Effector memory CD8-positive, alpha-beta T cell (primary cell): ENCODE measurements at regions not wholly inside any gene's neighbourhood (a gene's known extent, or its start where the extent isn't known, plus 50 kb on each side); places are given as distances from the start of the nearest gene placed in this dataset.
"Not testable (repeated sequence)": the region's sequence is repeated elsewhere in the genome, so short reads cannot be mapped to it uniquely, and the experiment has no call there.

Experiments used
- ATAC-seq: fragments of 150-1000 bp; cut with Tn5 transposase; replicated peaks from 2 replicates; pipeline ENCODE4 v1.10.0; 2021; ENCODE audit warnings: mild to moderate bottlenecking, moderate library complexity
- DNase-seq, 3 experiments: peaks; one replicate each; pipeline ENCODE4 v3.0.0; 2021
- H3K27ac Mint-ChIP-seq, 2 donors: one replicate each; pipeline ENCODE4 v1.8.0; 2022; ENCODE audit warnings: mild to moderate bottlenecking in 2 of 2, mixed read lengths in 2 of 2, moderate library complexity in 2 of 2
- H3K27me3 Mint-ChIP-seq, 2 donors: one replicate each; pipeline ENCODE4 v1.8.0; 2022; ENCODE audit warnings: mixed read lengths in 2 of 2
- H3K36me3 Mint-ChIP-seq: one replicate; pipeline ENCODE4 v1.8.0; 2022; ENCODE audit warnings: mild to moderate bottlenecking, moderate library complexity, mixed read lengths; ENCODE audit not compliant: insufficient read depth
- H3K4me1 Mint-ChIP-seq, 2 donors: one replicate each; pipeline ENCODE4 v1.8.0; 2022; ENCODE audit warnings: low read depth in 2 of 2, mixed read lengths in 2 of 2
- H3K4me3 Mint-ChIP-seq, 2 donors: one replicate each; pipeline ENCODE4 v1.8.0; 2022; ENCODE audit warnings: mild to moderate bottlenecking in 2 of 2, mixed read lengths in 2 of 2, moderate library complexity in 2 of 2
- H3K9me3 Mint-ChIP-seq, 2 donors: one replicate each; pipeline ENCODE4 v1.8.0; 2022; ENCODE audit warnings: mixed read lengths in 2 of 2

GRCh38 chr1:5779608-5780323, 212.5 kb downstream of the NPHP4 start:
- ATAC-seq, result no peak
- no peak for DNase-seq
- H3K9me3 Mint-ChIP-seq, result no peaks in the 10 kb centered on the region

GRCh38 chr1:5776035-5776550, 216.1 kb downstream of the NPHP4 start:
- DNase-seq, result no peak
- no peak for ATAC-seq
- H3K27ac Mint-ChIP-seq, result no peak overlapping the region
- no peaks in the 10 kb centered on the region for H3K36me3 Mint-ChIP-seq
- peaks cover 15 to 44% of the 10 kb centered on the region in 2 donors for H3K27me3 Mint-ChIP-seq
- H3K4me1 Mint-ChIP-seq, result no peaks in the 10 kb centered on the region
- no peak overlapping the region for H3K4me3 Mint-ChIP-seq
- no peaks in the 10 kb centered on the region for H3K9me3 Mint-ChIP-seq

More at GRCh38 chr1:5779608-5780323, 212.5 kb downstream of the NPHP4 start:
- Mint-ChIP-seq H3K36me3 (no peaks in the 10 kb centered on the region), H3K4me1 (no peaks in the 10 kb centered on the region), H3K4me3 (no peak overlapping the region), H3K27ac (no peak overlapping the region), H3K27me3 (peaks cover 17 to 31% of the 10 kb centered on the region in 2 donors)

- DNase-seq (no peak), ATAC-seq (no peak)
- Mint-ChIP-seq H3K9me3 (no peaks in the 10 kb centered on the region), H3K27me3 (peaks cover 22 to 51% of the 10 kb centered on the region in 2 donors), H3K4me3 (no peak overlapping the region), H3K27ac (no peak overlapping the region), H3K36me3 (no peaks in the 10 kb centered on the region), H3K4me1 (peaks cover 0 to 4% of the 10 kb centered on the region in 2 donors)
Measured at GRCh38 chr1:5774019-5774418, 218.2 kb downstream of the NPHP4 start.

GRCh38 chr1:5771788-5772187, 220.4 kb downstream of the NPHP4 start:
- no peaks in the 10 kb centered on the region for H3K36me3 Mint-ChIP-seq
- H3K4me1 Mint-ChIP-seq, result peaks cover 0 to 4% of the 10 kb centered on the region in 2 donors
- H3K27ac Mint-ChIP-seq, result no peak overlapping the region
- no peaks in the 10 kb centered on the region for H3K9me3 Mint-ChIP-seq
- peaks cover 39 to 62% of the 10 kb centered on the region in 2 donors for H3K27me3 Mint-ChIP-seq
- DNase-seq (no peak), ATAC-seq (no peak)
- no peak overlapping the region for H3K4me3 Mint-ChIP-seq

GRCh38 chr1:5770981-5771765, 221.1 kb downstream of the NPHP4 start:
- peaks cover 43 to 68% of the 10 kb centered on the region in 2 donors for H3K27me3 Mint-ChIP-seq
- H3K27ac Mint-ChIP-seq, result no peak overlapping the region
- ATAC-seq, result no peak
- H3K4me1 Mint-ChIP-seq, result peaks cover 0 to 4% of the 10 kb centered on the region in 2 donors
- DNase-seq, result no peak
- H3K9me3 Mint-ChIP-seq, result no peaks in the 10 kb centered on the region
- H3K4me3 Mint-ChIP-seq, result no peak overlapping the region
- no peaks in the 10 kb centered on the region for H3K36me3 Mint-ChIP-seq

GRCh38 chr1:5769760-5770159, 222.5 kb downstream of the NPHP4 start:
- DNase-seq (no peak), ATAC-seq (no peak)
- Mint-ChIP-seq H3K27ac (no peak overlapping the region), H3K36me3 (no peaks in the 10 kb centered on the region), H3K9me3 (no peaks in the 10 kb centered on the region), H3K4me1 (peaks cover 0 to 4% of the 10 kb centered on the region in 2 donors), H3K4me3 (no peak overlapping the region), H3K27me3 (peaks cover 54 to 73% of the 10 kb centered on the region in 2 donors)

- Mint-ChIP-seq H3K27me3 (peaks cover 60 to 76% of the 10 kb centered on the region in 2 donors), H3K27ac (no peak overlapping the region), H3K9me3 (no peaks in the 10 kb centered on the region), H3K4me3 (no peak overlapping the region), H3K4me1 (peaks cover 0 to 5% of the 10 kb centered on the region in 2 donors), H3K36me3 (no peaks in the 10 kb centered on the region)
- DNase-seq (no peak), ATAC-seq (no peak)
Measured at GRCh38 chr1:5769146-5769545, 223.1 kb downstream of the NPHP4 start.

- no peak overlapping the region for H3K27ac Mint-ChIP-seq
- ATAC-seq (no peak), DNase-seq (no peak)
- H3K4me1 Mint-ChIP-seq, result peaks cover 0 to 5% of the 10 kb centered on the region in 2 donors
- H3K27me3 Mint-ChIP-seq, result peaks cover 70 to 87% of the 10 kb centered on the region in 2 donors
- peaks cover 0 to 4% of the 10 kb centered on the region in 2 donors for H3K9me3 Mint-ChIP-seq
- no peak overlapping the region for H3K4me3 Mint-ChIP-seq
- no peaks in the 10 kb centered on the region for H3K36me3 Mint-ChIP-seq
Measured at GRCh38 chr1:5768014-5768413, 224.2 kb downstream of the NPHP4 start.

GRCh38 chr1:5766996-5767395, 225.2 kb downstream of the NPHP4 start:
- H3K4me3 Mint-ChIP-seq, DNase-seq, H3K9me3 Mint-ChIP-seq, H3K4me1 Mint-ChIP-seq, ATAC-seq, H3K36me3 Mint-ChIP-seq, H3K27ac Mint-ChIP-seq: not testable (repeated sequence)
- H3K27me3 Mint-ChIP-seq, result peaks cover 72 to 84% of the 10 kb centered on the region in 2 donors

GRCh38 chr1:5765997-5766913, 226.0 kb downstream of the NPHP4 start:
- Mint-ChIP-seq H3K9me3 (peaks cover 0 to 4% of the 10 kb centered on the region in 2 donors), H3K4me1 (peaks cover 0 to 5% of the 10 kb centered on the region in 2 donors), H3K27ac (no peak overlapping the region), H3K27me3 (peaks cover 73 to 77% of the 10 kb centered on the region in 2 donors), H3K4me3 (no peak overlapping the region), H3K36me3 (no peaks in the 10 kb centered on the region)
- ATAC-seq (no peak), DNase-seq (no peak)

GRCh38 chr1:5765483-5765882, 226.7 kb downstream of the NPHP4 start:
- Mint-ChIP-seq H3K9me3 (peaks cover 0 to 5% of the 10 kb centered on the region in 2 donors), H3K4me3 (no peak overlapping the region), H3K27ac (no peak overlapping the region), H3K4me1 (peaks cover 0 to 1% of the 10 kb centered on the region in 2 donors), H3K36me3 (no peaks in the 10 kb centered on the region), H3K27me3 (peaks cover 68 to 69% of the 10 kb centered on the region in 2 donors)
- ATAC-seq (no peak), DNase-seq (no peak)

GRCh38 chr1:5764959-5765358, 227.3 kb downstream of the NPHP4 start:
- DNase-seq (no peak), ATAC-seq (no peak)
- Mint-ChIP-seq H3K9me3 (peaks cover 0 to 6% of the 10 kb centered on the region in 2 donors), H3K27me3 (peaks cover 65 to 69% of the 10 kb centered on the region in 2 donors), H3K27ac (no peak overlapping the region), H3K36me3 (no peaks in the 10 kb centered on the region), H3K4me1 (peaks cover 0 to 1% of the 10 kb centered on the region in 2 donors), H3K4me3 (no peak overlapping the region)

GRCh38 chr1:5764464-5764863, 227.8 kb downstream of the NPHP4 start:
- peaks cover 0 to 6% of the 10 kb centered on the region in 2 donors for H3K9me3 Mint-ChIP-seq
- peaks cover 67 to 71% of the 10 kb centered on the region in 2 donors for H3K27me3 Mint-ChIP-seq
- H3K4me3 Mint-ChIP-seq, result no peak overlapping the region
- H3K36me3 Mint-ChIP-seq, result no peaks in the 10 kb centered on the region
- no peak for DNase-seq
- ATAC-seq, result no peak
- H3K4me1 Mint-ChIP-seq, result peaks cover 0 to 1% of the 10 kb centered on the region in 2 donors
- H3K27ac Mint-ChIP-seq, result no peak overlapping the region
